Liver (tissue), 7 donors: ENCODE measurements at regions not wholly inside any gene's neighbourhood (a gene's known extent, or its start where the extent isn't known, plus 50 kb on each side); places are given as distances from the start of the nearest gene placed in this dataset.
A peak's percentile ranks its signal among the peaks of the same experiment; 100 is the strongest.

ENCODE experiments used
- DNase-seq: peaks from one replicate; pipeline ENCODE4 v3.0.0-alpha.2; 2017; ENCODE audit warnings: low spot score
- H3K27ac ChIP-seq, 2 donors: one replicate each; pipeline ENCODE4 v1.7.0; 2013; ENCODE audit warnings: inconsistent platforms in 2 of 2, low read length in 2 of 2, control low read depth in 1 of 2, low read depth in 1 of 2, mild to moderate bottlenecking in 1 of 2
- H3K27me3 ChIP-seq, 4 donors: one replicate each; pipeline versions ENCODE4 v1.6.1 to v1.7.0; 2013; ENCODE audit warnings: low read length in 3 of 4, inconsistent platforms in 1 of 4, mild to moderate bottlenecking in 1 of 4, moderate library complexity in 1 of 4; ENCODE audit not compliant: control insufficient read depth in 4 of 4, insufficient read depth in 4 of 4
- H3K36me3 ChIP-seq, 4 donors: one replicate each; pipeline versions ENCODE4 v1.6.1 to v1.7.0; 2013; ENCODE audit warnings: low read length in 3 of 4, mild to moderate bottlenecking in 3 of 4, low read depth in 1 of 4, moderate library complexity in 1 of 4; ENCODE audit not compliant: control insufficient read depth in 4 of 4, insufficient read depth in 3 of 4
- H3K4me1 ChIP-seq, 4 donors: one replicate each; pipeline versions ENCODE4 v1.6.1 to v1.7.0; 2013; ENCODE audit warnings: low read length in 3 of 4, mild to moderate bottlenecking in 3 of 4, moderate library complexity in 1 of 4; ENCODE audit not compliant: control insufficient read depth in 4 of 4, insufficient read depth in 4 of 4
- H3K4me3 ChIP-seq, 3 donors: one replicate each; pipeline versions ENCODE4 v1.6.1 to v1.7.0; 2013; ENCODE audit warnings: low read length in 3 of 3, control low read depth in 1 of 3, low read depth in 1 of 3, mild to moderate bottlenecking in 1 of 3
- H3K9ac ChIP-seq, 2 donors: one replicate each; pipeline ENCODE4 v1.7.0; 2013; ENCODE audit warnings: low read length in 2 of 2, mild to moderate bottlenecking in 2 of 2, moderate library complexity in 2 of 2, control low read depth in 1 of 2, low read depth in 1 of 2
- H3K9me3 ChIP-seq, 4 donors: one replicate each; pipeline versions ENCODE4 v1.6.1 to v1.7.0; 2013; ENCODE audit warnings: low read length in 3 of 4; ENCODE audit not compliant: control insufficient read depth in 4 of 4
- ATF3 ChIP-seq: IDR thresholded peaks from 2 replicates; pipeline ENCODE4 v1.6.1; 2016; ENCODE audit warnings: antibody characterized with exemption
- EGR1 ChIP-seq, 2 donors: IDR thresholded peaks; 2 replicates each; pipeline ENCODE4 v1.6.1; 2016 to 2018; ENCODE audit warnings: antibody characterized with exemption in 2 of 2, low read depth in 2 of 2
- HNF4A ChIP-seq, 2 donors: conservative IDR thresholded peaks; 2 replicates each; pipeline ENCODE4 v1.6.1; 2016; ENCODE audit warnings: antibody characterized with exemption in 2 of 2, mild to moderate bottlenecking in 2 of 2
- HNF4G ChIP-seq: IDR thresholded peaks from 2 replicates; pipeline ENCODE4 v1.6.1; 2016; ENCODE audit warnings: antibody characterized with exemption
- JUND ChIP-seq, 2 donors: IDR thresholded peaks; 2 replicates each; pipeline ENCODE4 v1.6.1; 2016; ENCODE audit warnings: antibody characterized with exemption in 2 of 2
- MAX ChIP-seq: IDR thresholded peaks from 2 replicates; pipeline ENCODE4 v1.6.1; 2016; ENCODE audit warnings: antibody characterized with exemption
- NR2F2 ChIP-seq: IDR thresholded peaks from 2 replicates; pipeline ENCODE4 v1.6.1; 2016; ENCODE audit warnings: antibody characterized with exemption
- RAD21 ChIP-seq, 2 donors: IDR thresholded peaks; 2 replicates each; pipeline ENCODE4 v1.6.1; 2016; ENCODE audit warnings: antibody characterized with exemption in 2 of 2, mild to moderate bottlenecking in 2 of 2
- REST ChIP-seq: IDR thresholded peaks from 2 replicates; pipeline ENCODE4 v1.6.1; 2016; ENCODE audit warnings: antibody characterized with exemption, mild to moderate bottlenecking
- RXRA ChIP-seq, 2 donors: IDR thresholded peaks; 2 replicates each; pipeline ENCODE4 v1.6.1; 2017 to 2018; ENCODE audit warnings: antibody characterized with exemption in 2 of 2, mild to moderate bottlenecking in 1 of 2
- SP1 ChIP-seq: IDR thresholded peaks from 2 replicates; pipeline ENCODE4 v1.6.1; 2018; ENCODE audit warnings: antibody characterized with exemption, mild to moderate bottlenecking
- TAF1 ChIP-seq: conservative IDR thresholded peaks from 2 replicates; pipeline ENCODE4 v1.6.1; 2016; ENCODE audit warnings: antibody characterized with exemption, mild to moderate bottlenecking
- ZBTB33 ChIP-seq: IDR thresholded peaks from 2 replicates; pipeline ENCODE4 v1.6.1; 2016; ENCODE audit warnings: antibody characterized with exemption
- WGBS: extraction: QIAGEN DNeasy Blood & Tissue Kit; methylation state at CpG from one replicate; pipeline ENCODE4 v1.1.7; 2013; 5-methylcytosine and 5-hydroxymethylcytosine counted together
- donor health status: healthy.
- donor health status: healthy.
- donor health status: healthy.
- donor health status: healthy.

- Histone ChIP-seq H3K9me3 (peaks cover 1 to 10% (median 6%) of the 10 kb centered on the region in 4 donors), H3K9ac (no peak overlapping the region), H3K27ac (no peak overlapping the region), H3K27me3 (no peaks in the 10 kb centered on the region), H3K4me1 (no peaks in the 10 kb centered on the region), H3K36me3 (no peaks in the 10 kb centered on the region), H3K4me3 (no peak overlapping the region)
- WGBS = 84% methylated on average over 6 of the region's 6 CpGs
- DNase-seq = no peak
- TF ChIP-seq HNF4G (no peak), RAD21 (IDR thresholded peaks at IDR 0.05) (no peak)
Measured at GRCh38 chr16:79810449-79811189, 210.1 kb upstream of the MAF start.

GRCh38 chr16:79809376-79809775, 208.8 kb upstream of the MAF start:
- DNase-seq = no peak

GRCh38 chr16:79808731-79809130, 208.2 kb upstream of the MAF start:
- Histone ChIP-seq H3K9me3 (peaks cover 1 to 10% (median 6%) of the 10 kb centered on the region in 4 donors), H3K4me3 (peak overlapping the region in 1 of 3 donors; percentile 18), H3K27ac (no peak overlapping the region), H3K36me3 (no peaks in the 10 kb centered on the region), H3K9ac (no peak overlapping the region), H3K4me1 (no peaks in the 10 kb centered on the region), H3K27me3 (no peaks in the 10 kb centered on the region)
- no peak for DNase-seq
- TF ChIP-seq RXRA (IDR thresholded peaks at IDR 0.05) (no peak), RAD21 (IDR thresholded peaks at IDR 0.05) (peak in 1 of 2 donors; percentile 14), ATF3 (no peak)
- 61% methylated on average over 3 of the region's 3 CpGs for WGBS

More at GRCh38 chr16:79809376-79809775, 208.8 kb upstream of the MAF start:
- no peaks in the 10 kb centered on the region for H3K27me3 ChIP-seq
- H3K4me1 ChIP-seq = no peaks in the 10 kb centered on the region
- H3K27ac ChIP-seq = no peak overlapping the region
- no peak overlapping the region for H3K4me3 ChIP-seq
- no peak for TF ChIP-seq NR2F2
- TF ChIP-seq TAF1 = no peak
- TF ChIP-seq ATF3 = no peak
- TF ChIP-seq HNF4A (conservative IDR thresholded peaks at IDR 0.05) = no peak
- no peak overlapping the region for H3K9ac ChIP-seq
- H3K9me3 ChIP-seq = peaks cover 1 to 10% (median 6%) of the 10 kb centered on the region in 4 donors
- no peaks in the 10 kb centered on the region for H3K36me3 ChIP-seq
- 90% methylated on average over 1 of the region's 1 CpG for WGBS

- TF ChIP-seq SP1 (no peak), REST (no peak), RAD21 (IDR thresholded peaks at IDR 0.05) (no peak), RXRA (IDR thresholded peaks at IDR 0.05) (no peak), EGR1 (IDR thresholded peaks at IDR 0.05; ENCODE audit: low read depth in 2 of 2) (no peak), MAX (no peak), NR2F2 (no peak), HNF4A (conservative IDR thresholded peaks at IDR 0.05) (no peak), HNF4G (no peak), ATF3 (no peak), JUND (IDR thresholded peaks at IDR 0.05) (no peak), ZBTB33 (no peak), TAF1 (no peak)
- no peak for DNase-seq
- H3K4me1 ChIP-seq = no peaks in the 10 kb centered on the region
- no peaks in the 10 kb centered on the region for H3K36me3 ChIP-seq
- no peak overlapping the region for H3K9ac ChIP-seq
- no peak overlapping the region for H3K4me3 ChIP-seq
- H3K9me3 ChIP-seq = peaks cover 1 to 10% (median 6%) of the 10 kb centered on the region in 4 donors
- 80% methylated on average over 4 of the region's 4 CpGs for WGBS
- no peak overlapping the region for H3K27ac ChIP-seq
- no peaks in the 10 kb centered on the region for H3K27me3 ChIP-seq
Measured at GRCh38 chr16:79806757-79807156, 206.2 kb upstream of the MAF start.
